ENCODE measurements at regions not wholly inside any gene's neighbourhood (a gene's known extent, or its start where the extent isn't known, plus 50 kb on each side); places are given as distances from the start of the nearest gene placed in this dataset.

DNA sequence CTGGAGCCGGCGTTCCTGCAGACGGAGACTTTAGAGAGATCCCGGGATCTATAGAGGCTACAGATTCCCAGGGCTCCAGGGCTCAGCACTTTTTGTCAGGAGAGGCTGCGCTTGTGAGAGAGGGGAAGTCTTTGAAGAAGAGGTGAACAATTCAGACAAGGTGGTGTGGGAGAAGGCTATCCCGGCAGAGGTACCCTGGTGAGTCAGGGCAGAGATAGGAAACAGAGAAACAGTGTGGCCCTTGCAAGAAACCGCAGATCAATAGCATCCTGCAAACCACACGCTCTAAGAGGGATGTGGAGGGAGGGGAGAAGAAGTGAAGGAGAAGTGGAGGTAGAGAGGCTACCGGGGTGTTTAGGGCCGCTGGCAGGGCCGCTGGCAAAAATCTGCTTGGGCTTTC lies 160.5 kb upstream of the APCDD1 start:
- TF ChIP-seq, protein P1, sequence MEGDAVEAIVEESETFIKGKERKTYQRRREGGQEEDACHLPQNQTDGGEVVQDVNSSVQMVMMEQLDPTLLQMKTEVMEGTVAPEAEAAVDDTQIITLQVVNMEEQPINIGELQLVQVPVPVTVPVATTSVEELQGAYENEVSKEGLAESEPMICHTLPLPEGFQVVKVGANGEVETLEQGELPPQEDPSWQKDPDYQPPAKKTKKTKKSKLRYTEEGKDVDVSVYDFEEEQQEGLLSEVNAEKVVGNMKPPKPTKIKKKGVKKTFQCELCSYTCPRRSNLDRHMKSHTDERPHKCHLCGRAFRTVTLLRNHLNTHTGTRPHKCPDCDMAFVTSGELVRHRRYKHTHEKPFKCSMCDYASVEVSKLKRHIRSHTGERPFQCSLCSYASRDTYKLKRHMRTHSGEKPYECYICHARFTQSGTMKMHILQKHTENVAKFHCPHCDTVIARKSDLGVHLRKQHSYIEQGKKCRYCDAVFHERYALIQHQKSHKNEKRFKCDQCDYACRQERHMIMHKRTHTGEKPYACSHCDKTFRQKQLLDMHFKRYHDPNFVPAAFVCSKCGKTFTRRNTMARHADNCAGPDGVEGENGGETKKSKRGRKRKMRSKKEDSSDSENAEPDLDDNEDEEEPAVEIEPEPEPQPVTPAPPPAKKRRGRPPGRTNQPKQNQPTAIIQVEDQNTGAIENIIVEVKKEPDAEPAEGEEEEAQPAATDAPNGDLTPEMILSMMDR (optimal IDR thresholded peaks at IDR 0.05 in 1 of 3, IDR thresholded peaks at IDR 0.05 in 1 of 3, conservative IDR thresholded peaks at IDR 0.05 in 1 of 3; ENCODE audit: extremely low read depth in 1 of 3, insufficient read depth in 2 of 3, low read length in 3 of 3), result no peak
- TF ChIP-seq EZH2 (IDR thresholded peaks at IDR 0.05; ENCODE audit: low read length), result no peak

Data from keratinocyte (primary cell).